Natural killer cell (primary cell): ENCODE measurements at regions not wholly inside any gene's neighbourhood (a gene's known extent, or its start where the extent isn't known, plus 50 kb on each side); places are given as distances from the start of the nearest gene placed in this dataset.

Experiments
- ATAC-seq, 3 donors: fragments of 150-1000 bp in 2 of 3; fragments of 200-7000 bp in 1 of 3; cut with Tn5 transposase; 1 replicate in 1 of 3; 2 replicates in 2 of 3; pipeline ENCODE4 v1.10.0; 2021; ENCODE audit warnings: mild to moderate bottlenecking in 2 of 3, moderate library complexity in 2 of 3
- DNase-seq, 2 donors: peaks; one replicate each; pipeline versions ENCODE4 v3.0.0 to v3.0.0-alpha.2; 2013 to 2021; ENCODE audit warnings: mixed read lengths in 1 of 2
- H3K27ac ChIP-seq: one replicate; pipeline ENCODE4 v1.5.1; 2013; ENCODE audit warnings: mild to moderate bottlenecking, low read length
- H3K27me3 ChIP-seq: one replicate; pipeline ENCODE4 v1.6.1; 2013; ENCODE audit warnings: low read length; ENCODE audit not compliant: control insufficient read depth, insufficient read depth
- H3K36me3 ChIP-seq: one replicate; pipeline ENCODE4 v1.6.1; 2013; ENCODE audit warnings: low read length; ENCODE audit not compliant: control insufficient read depth, insufficient read depth
- H3K4me1 ChIP-seq: one replicate; pipeline ENCODE4 v1.6.1; 2013; ENCODE audit warnings: low read length; ENCODE audit not compliant: control insufficient read depth, insufficient read depth
- H3K4me3 ChIP-seq: one replicate; pipeline ENCODE4 v1.5.1; 2013; ENCODE audit warnings: low read length
- H3K9me3 ChIP-seq: one replicate; pipeline ENCODE4 v1.6.1; 2013; ENCODE audit warnings: low read length; ENCODE audit not compliant: control insufficient read depth, insufficient read depth
- H3K27ac Mint-ChIP-seq, 2 donors: one replicate each; pipeline ENCODE4 v1.8.0; 2022; ENCODE audit warnings: mild to moderate bottlenecking in 2 of 2, mixed read lengths in 2 of 2, moderate library complexity in 1 of 2
- H3K27me3 Mint-ChIP-seq, 2 donors: one replicate each; pipeline ENCODE4 v1.8.0; 2022; ENCODE audit warnings: low read depth in 2 of 2, mixed read lengths in 2 of 2
- H3K36me3 Mint-ChIP-seq: one replicate; pipeline ENCODE4 v1.8.0; 2022; ENCODE audit warnings: mixed read lengths
- H3K4me1 Mint-ChIP-seq, 2 donors: one replicate each; pipeline ENCODE4 v1.8.0; 2022; ENCODE audit warnings: mixed read lengths in 2 of 2
- H3K4me3 Mint-ChIP-seq: one replicate; pipeline ENCODE4 v1.8.0; 2022; ENCODE audit warnings: mild to moderate bottlenecking, moderate library complexity, mixed read lengths
- H3K9me3 Mint-ChIP-seq, 2 donors: one replicate each; pipeline ENCODE4 v1.8.0; 2022; ENCODE audit warnings: mixed read lengths in 2 of 2
- CTCF ChIP-seq: fragments of 200-600 bp; IDR thresholded peaks from one replicate; pipeline ENCODE4 v1.8.0; 2022; ENCODE audit warnings: antibody characterized with exemption
- WGBS: methylation state at CpG from one replicate; pipeline ENCODE4 v1.1.7; 2013; ENCODE audit warnings: missing lambda C conversion rate; ENCODE audit not compliant: insufficient coverage; 5-methylcytosine and 5-hydroxymethylcytosine counted together
- intact Hi-C: fragments of 100-400 bp; cut with micrococcal nuclease; formaldehyde crosslinking; loops from one replicate; pipeline ENCODE4 v1.14.2; 2022

DNA sequence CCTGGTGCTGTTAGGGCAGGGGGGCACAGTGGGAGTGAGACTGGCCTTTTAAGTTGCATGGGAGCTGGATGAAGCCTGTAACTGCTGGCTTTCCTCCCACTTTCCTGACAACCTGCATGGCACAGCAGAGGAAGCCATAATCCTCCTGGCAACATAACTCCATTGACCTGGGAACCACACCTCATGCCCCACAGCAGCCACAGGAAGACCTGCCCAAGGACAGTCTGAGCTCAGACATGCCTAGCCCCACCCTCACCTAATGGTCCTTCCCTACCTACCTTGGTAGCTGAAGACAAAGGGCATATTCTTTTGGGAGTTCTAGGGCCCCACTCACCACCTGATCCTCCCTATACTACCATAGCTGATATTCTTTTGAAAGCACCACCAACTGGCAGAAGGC, 482.2 kb upstream of the TOM1L1 start:
- Histone ChIP-seq H3K9me3 (peaks cover 6% of the 10 kb centered on the region), H3K36me3 (no peaks in the 10 kb centered on the region), H3K4me3 (no peak overlapping the region), H3K4me1 (no peaks in the 10 kb centered on the region), H3K27me3 (no peaks in the 10 kb centered on the region), H3K27ac (no peak overlapping the region)
- Mint-ChIP-seq H3K4me3 (no peak overlapping the region), H3K36me3 (peaks cover 8% of the 10 kb centered on the region), H3K4me1 (no peaks in the 10 kb centered on the region), H3K9me3 (peaks cover 18 to 31% of the 10 kb centered on the region in 2 donors), H3K27ac (no peak overlapping the region), H3K27me3 (no peaks in the 10 kb centered on the region)
- no peak for TF ChIP-seq CTCF
- DNase-seq (no peak), ATAC-seq (no peak)
- intact Hi-C loops, result no loop called here

DNA sequence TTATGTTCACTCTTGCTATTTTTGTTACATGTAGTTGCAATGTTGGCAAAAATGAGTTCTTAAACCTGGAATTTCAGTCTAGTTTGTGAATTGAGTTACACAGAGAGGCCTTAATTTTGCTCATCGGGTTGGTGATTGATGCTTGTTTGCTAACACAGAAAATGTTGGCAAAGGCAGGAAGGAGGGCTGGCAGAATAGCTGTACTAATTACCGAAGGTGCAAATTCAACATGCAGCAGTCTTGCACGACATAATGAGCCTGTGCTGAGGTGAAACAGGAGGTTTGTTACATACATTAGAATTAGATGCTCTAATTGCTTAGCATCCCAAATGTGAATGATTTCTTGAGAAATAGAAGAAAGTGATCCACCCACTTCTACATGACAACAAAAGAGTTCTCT, 475.0 kb upstream of the TOM1L1 start:
- Mint-ChIP-seq H3K27ac (no peak overlapping the region), H3K4me3 (no peak overlapping the region), H3K27me3 (no peaks in the 10 kb centered on the region), H3K36me3 (peaks cover 16% of the 10 kb centered on the region), H3K9me3 (peaks cover 16 to 29% of the 10 kb centered on the region in 2 donors), H3K4me1 (no peaks in the 10 kb centered on the region)
- WGBS, result 72% methylated on average over 3 of the region's 3 CpGs
- no peaks in the 10 kb centered on the region for H3K27me3 ChIP-seq
- no peak overlapping the region for H3K4me3 ChIP-seq
- no peak for DNase-seq
- peaks cover 2% of the 10 kb centered on the region for H3K9me3 ChIP-seq
- H3K4me1 ChIP-seq, result no peaks in the 10 kb centered on the region
- no peak overlapping the region for H3K27ac ChIP-seq
- intact Hi-C loops, result no loop called here
- no peaks in the 10 kb centered on the region for H3K36me3 ChIP-seq
- no peak for TF ChIP-seq CTCF
- no peak for ATAC-seq

DNA sequence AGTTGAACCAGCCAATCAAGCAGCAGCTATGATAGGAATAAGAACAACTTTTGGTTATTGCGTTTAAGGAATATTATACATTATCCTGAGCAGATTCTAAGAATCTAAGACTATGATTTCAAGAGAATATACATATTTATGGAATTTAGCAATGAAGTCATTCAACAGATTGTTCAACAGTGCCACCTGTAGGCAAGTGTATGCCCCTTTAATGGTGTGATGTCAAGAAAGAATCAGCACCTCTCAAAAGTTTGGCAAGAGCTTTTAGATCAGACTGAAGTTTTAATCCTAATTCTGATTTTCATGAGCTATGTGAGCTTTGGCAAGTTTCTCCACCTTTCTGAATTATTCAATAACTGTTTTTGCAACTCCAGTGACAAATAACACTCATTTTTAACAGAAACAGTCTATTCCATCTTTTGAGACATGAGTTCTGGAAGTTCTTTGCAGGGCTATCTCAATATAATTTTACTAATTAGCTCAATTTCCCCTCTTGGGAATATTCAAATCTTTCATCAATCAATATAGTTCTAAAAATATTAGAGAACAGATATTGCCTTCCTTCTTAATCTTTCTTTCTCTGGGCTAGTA, 474.3 kb upstream of the TOM1L1 start:
- no peaks in the 10 kb centered on the region for H3K4me1 Mint-ChIP-seq
- ATAC-seq, result no peak

More for the DNA sequence above, 474.3 kb upstream of the TOM1L1 start:
- no CpG with 5 or more reads among the region's 1 CpG for WGBS
- Histone ChIP-seq H3K9me3 (peaks cover 2% of the 10 kb centered on the region), H3K4me1 (no peaks in the 10 kb centered on the region), H3K36me3 (no peaks in the 10 kb centered on the region), H3K27ac (no peak overlapping the region), H3K27me3 (no peaks in the 10 kb centered on the region), H3K4me3 (no peak overlapping the region)
- Mint-ChIP-seq H3K4me3 (no peak overlapping the region), H3K27ac (no peak overlapping the region), H3K9me3 (peaks cover 12 to 24% of the 10 kb centered on the region in 2 donors), H3K36me3 (peaks cover 9% of the 10 kb centered on the region), H3K27me3 (no peaks in the 10 kb centered on the region)
- TF ChIP-seq CTCF, result no peak
- DNase-seq, result no peak
- intact Hi-C loops, result no loop called here
